ENCODE measurements at regions not wholly inside any gene's neighbourhood (a gene's known extent, or its start where the extent isn't known, plus 50 kb on each side); places are given as distances from the start of the nearest gene placed in this dataset.

DNA sequence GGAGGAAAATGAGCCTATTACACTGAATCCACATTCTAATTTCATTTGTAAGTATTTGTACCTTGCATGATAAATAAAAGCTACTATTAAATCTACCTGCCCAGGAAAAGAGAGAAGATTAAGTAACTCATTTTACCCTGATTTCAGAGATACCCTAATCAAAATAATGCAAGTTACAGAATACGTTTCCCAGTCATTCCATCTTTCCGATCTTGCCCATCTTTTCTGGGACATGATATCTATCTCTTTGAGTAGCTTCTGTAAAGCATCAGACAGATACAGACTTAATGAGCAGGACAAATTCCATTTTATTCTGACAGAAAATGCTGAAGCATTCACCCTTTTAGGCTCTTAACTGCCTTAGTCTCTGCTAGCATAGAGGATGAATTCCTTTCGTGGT lies 56.6 kb downstream of the SPRY2 start:
- DNase-seq (ENCODE audit: low spot score), result no peak

DNA sequence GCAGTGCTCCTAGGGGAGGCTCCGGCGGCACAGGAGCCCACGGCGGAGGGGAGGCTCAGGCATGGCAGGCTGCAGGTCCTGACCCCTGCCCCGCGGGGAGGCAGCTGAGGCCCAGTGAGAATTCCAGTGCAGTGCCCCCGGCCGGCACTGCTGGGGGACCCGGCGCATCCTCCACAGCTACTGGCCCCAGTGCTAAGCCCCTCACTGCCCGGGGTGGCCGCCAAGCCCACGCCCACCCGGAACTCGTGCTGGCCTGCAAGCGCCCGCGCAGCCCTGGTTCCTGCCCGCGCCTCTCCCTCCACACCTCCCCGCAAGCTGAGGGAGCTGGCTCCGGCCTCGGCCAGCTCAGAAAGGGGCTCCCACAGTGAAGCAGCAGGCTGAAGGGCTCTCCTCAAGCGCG lies 62.2 kb downstream of the SPRY2 start:
- no peak for DNase-seq (ENCODE audit: low spot score)

- no peak for DNase-seq (ENCODE audit: low spot score)
Measured at GRCh38 chr13:80276371-80277289, 64.3 kb downstream of the SPRY2 start.

- no peak for DNase-seq (ENCODE audit: low spot score)
Measured at GRCh38 chr13:80274643-80275042, 66.3 kb downstream of the SPRY2 start.

- no peak for DNase-seq (ENCODE audit: low spot score)
Measured at GRCh38 chr13:80273718-80274117, 67.2 kb downstream of the SPRY2 start.

DNA sequence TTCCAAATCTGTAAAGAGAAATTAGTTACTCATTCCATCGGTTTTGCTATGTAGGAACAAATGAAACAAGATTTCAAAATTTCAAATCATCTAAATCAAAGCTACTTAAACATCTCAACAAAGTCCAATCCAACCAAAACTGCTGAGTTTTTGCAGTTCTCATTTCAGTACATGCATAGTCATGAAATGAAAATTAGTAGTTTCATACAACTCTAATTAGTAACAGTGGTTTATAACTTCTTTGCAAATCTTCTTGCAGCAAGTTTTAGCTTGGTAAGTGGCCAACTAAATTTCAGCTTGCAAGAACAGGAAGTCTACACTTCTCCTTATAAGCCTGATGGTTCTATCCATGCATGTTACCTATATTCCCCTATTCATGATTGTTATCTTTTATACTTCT lies 75.6 kb downstream of the SPRY2 start:
- DNase-seq (ENCODE audit: low spot score), result no peak

DNA sequence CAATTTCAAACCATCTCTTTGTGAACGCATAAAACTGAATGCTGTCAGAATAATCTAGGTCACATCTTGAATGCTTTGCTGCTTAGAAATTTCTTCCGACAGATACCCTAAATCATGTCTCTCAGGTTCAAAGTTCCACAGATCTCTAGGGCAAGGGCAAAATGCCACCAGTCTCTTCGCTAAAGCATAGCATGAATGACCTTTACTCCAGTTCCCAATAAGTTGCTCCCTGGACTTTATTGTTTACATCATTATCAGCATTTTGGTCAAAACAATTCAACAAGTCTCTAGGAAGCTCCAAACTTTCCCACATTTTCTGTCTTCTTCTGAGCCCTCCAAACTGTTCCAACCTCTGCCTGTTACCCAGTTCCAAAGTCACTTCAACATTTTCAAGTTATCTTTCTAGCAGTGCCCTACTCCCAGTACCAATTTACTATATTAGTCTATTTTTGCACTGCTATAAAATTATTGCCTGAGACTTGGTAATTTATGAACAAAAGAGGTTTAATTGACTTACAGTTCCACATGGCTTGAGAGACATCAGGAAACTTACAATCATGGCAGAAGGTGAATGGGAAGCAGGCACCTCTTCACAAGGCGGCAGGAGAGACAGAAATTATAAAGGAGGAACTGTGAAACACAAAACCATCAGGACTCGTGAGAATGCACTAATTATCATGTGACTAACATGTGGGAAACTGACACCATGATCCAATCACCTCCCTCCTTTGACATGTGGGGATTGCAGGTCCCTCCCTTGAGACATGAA lies 77.0 kb downstream of the SPRY2 start:
- DNase-seq (ENCODE audit: low spot score), result no peak

- no peak for DNase-seq (ENCODE audit: low spot score)
Measured at GRCh38 chr13:80262051-80262695, 78.8 kb downstream of the SPRY2 start.

GRCh38 chr13:80259159-80259558 lies 81.8 kb downstream of the SPRY2 start:
- DNase-seq (ENCODE audit: low spot score), result no peak

DNA sequence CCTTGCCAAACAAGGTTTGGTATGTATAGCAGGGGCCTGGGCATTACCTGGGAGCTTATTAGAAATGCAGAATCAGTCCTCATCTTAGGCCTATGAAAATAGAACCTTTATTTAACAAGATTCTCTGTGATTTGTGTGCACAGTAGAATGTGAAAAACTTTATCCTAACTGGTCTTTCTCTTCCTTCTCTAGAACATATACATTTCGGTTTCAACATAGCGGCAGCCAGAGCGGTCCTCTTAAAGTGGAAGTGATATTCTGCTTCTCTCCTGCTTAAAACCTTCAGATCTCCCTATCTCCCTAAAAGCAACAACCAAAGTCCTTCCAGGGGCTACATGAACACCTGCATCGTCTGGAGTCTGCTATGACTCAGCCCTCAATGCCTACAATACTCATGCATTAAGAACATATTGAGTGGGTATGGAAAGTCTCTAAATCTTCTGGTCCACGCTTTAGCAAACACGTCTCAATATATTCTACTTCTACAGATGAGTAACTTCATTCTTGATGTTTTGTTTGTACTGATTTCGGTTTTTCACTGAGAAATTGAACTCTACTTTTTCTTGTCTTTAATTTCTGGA lies 84.5 kb downstream of the SPRY2 start:
- no peak for DNase-seq (ENCODE audit: low spot score)

DNA sequence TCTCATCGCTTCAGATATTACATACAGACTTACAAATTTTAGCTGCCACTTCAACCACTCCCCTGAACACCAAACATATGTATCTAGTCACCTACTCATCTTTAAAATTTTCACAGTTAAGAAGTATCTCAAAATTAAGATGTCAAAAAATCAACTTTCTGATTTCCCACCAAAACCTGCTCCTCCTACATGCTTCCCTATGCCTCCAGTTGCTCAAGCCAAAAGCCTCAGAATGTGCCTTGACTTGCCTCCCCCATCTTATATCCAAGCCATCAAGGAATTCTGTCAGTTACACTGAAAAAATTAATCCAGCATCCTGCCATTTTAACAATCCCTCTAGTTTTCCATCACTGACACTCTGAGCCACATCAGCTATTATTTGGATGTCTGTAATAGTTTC lies 85.0 kb downstream of the SPRY2 start:
- DNase-seq (ENCODE audit: low spot score), result no peak

- no peak for DNase-seq (ENCODE audit: low spot score)
Measured at GRCh38 chr13:80251403-80251802, 89.5 kb downstream of the SPRY2 start.

DNA sequence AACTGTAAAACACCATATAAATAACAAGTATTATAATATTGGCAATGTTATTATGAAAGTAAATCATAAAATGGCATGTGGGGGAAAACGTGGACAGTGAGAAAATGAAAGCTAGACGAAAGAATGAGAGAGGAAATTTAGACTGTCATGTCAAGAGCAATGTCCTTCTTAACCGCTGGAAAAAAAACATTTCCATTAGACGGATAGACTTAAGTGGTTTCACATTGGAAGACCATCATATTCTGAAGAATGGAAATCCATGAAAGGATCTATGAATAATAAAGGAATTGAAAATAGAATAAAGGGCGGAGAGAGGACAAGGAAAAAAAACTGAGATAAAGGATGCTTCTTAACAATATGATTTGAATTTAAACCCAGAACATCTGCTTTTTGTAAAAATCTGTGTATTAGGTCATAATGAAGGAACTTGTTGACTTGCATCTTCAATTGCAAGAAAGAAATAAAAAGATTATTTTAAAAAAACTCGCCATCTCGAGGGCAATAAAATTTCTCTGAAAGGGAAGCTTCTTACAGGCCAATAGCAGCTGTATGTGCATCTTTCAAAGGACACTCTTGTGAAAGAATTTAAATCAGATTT lies 90.6 kb downstream of the SPRY2 start:
- DNase-seq (ENCODE audit: low spot score), result no peak

GRCh38 chr13:80249516-80250212 lies 91.3 kb downstream of the SPRY2 start:
- DNase-seq (ENCODE audit: low spot score), result no peak

- no peak for DNase-seq (ENCODE audit: low spot score)
Measured at GRCh38 chr13:80245162-80245733, 95.7 kb downstream of the SPRY2 start.

DNA sequence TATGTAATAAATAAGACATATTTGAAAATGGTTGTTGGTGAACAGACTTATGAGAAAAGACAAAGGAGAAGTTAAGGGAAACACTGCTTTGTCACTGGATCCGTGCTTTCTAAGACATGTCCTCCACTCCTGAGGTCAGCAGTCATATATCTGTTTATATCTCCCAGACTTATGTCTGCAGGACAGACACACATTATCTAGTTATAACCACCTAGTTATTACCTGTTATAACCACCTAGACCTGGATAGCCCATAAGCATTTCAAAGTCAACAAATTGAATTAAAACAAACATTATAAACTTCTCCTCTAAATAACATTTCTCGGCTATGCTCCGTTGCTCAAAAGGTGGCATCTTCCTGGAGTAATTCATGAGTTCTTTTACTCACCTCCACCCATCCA lies 96.4 kb downstream of the SPRY2 start:
- DNase-seq (ENCODE audit: low spot score), result no peak

DNA sequence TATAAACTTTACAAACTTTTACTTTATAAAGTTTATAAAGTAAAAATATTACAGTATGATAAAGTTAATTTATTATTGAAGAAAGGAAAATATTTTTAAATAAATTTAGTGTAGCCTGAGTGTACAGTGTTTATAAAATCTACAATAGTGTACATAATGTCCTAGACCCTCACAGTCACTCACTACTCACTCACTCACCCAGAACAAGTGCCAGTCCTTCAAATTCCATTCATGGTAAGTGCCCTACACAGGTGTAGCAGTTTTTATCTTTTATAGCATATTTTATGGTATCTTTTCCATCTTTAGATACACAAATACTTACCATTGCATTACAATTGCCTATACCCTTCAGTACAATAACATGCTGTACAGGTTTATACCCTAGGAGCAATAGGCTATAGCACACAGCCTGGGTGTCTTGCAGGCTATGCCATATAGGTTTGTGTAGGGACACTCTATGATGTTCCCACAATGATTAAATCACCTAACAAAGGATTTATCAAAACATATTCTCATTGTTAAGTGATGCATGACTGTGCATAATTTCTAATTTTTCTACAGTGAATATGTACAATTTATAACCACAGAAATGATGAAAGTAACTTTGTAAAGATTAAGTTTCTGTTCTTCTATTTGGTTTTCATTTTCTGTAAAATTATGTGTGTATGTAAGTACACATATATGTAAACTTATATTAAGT lies 98.0 kb downstream of the SPRY2 start:
- no peak for DNase-seq (ENCODE audit: low spot score)

GRCh38 chr13:80239571-80240255 lies 101.2 kb downstream of the SPRY2 start:
- no peak for DNase-seq (ENCODE audit: low spot score)

GRCh38 chr13:80239116-80239515 lies 101.8 kb downstream of the SPRY2 start:
- DNase-seq (ENCODE audit: low spot score), result no peak

DNA sequence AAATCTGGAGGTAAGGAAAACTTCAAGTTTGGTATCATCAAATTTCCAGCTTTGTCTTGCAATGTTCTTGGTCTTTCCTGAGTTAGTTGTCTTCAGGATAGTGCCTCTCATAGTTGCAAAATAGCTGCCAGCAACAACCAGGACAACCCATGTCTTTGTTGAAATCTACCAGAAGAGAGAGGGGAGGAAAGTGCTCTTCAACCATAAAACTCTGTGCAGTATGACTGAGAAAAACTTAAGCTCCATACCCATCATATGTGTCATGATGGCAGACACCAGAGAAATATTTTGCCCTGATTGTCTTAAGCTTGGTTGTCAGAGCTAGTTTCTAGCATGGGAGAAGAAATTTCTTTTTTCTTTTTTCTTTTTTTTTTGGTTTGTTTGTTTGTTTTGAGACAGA lies 103.3 kb downstream of the SPRY2 start:
- no peak for DNase-seq (ENCODE audit: low spot score)
